A549 (cell line): ENCODE measurements at regions not wholly inside any gene's neighbourhood (a gene's known extent, or its start where the extent isn't known, plus 50 kb on each side); places are given as distances from the start of the nearest gene placed in this dataset.

ENCODE experiments used
- ATAC-seq, 2 experiments: fragments of 200-7000 bp in 1 of 2; fragments of >200 bp in 1 of 2; cut with Nextera tagmentation in 1 of 2; cut with Tn5 transposase in 1 of 2; 3 replicates each; pipeline versions ENCODE4 v1.8.0 to v1.9.1; 2018 to 2020; ENCODE audit warnings: mild to moderate bottlenecking in 1 of 2, moderate library complexity in 1 of 2
- CTCF ChIA-PET: fragments of 300-600 bp; sonication (Branson Sonifier 250); formaldehyde crosslinking; extraction: SDS; loops from one replicate; lab custom pipeline; 2021; ENCODE audit warnings: antibody characterized with exemption, inconsistent platforms; lab: Yijun Ruan, JAX
- POLR2A ChIA-PET: fragments of 350-600 bp; formaldehyde crosslinking; extraction: SDS; loops from one replicate; lab custom pipeline; 2021; ENCODE audit warnings: antibody characterized with exemption, inconsistent platforms; lab: Yijun Ruan, JAX
- DNase-seq, 2 experiments: peaks; one replicate each; pipeline versions ENCODE4 v3.0.0 to v3.0.0-alpha.2; 2011 to 2016; ENCODE audit warnings: low read depth in 1 of 2, low spot score in 1 of 2
- FAIRE-seq: peaks from 2 replicates; lab custom pipeline; 2011; peaks lifted over from hg19 to GRCh38; lab: Jason Lieb, UNC
- H3K27ac ChIP-seq, 2 experiments: fragments of >200 bp; sonication (Bioruptor Twin); formaldehyde crosslinking; 3 replicates each; pipeline ENCODE4 v1.5.1; 2016 to 2017
- H3K4me1 ChIP-seq: fragments of >200 bp; sonication (Bioruptor Twin); formaldehyde crosslinking; 3 replicates; pipeline ENCODE4 v1.6.1; 2016
- H3K4me2 ChIP-seq: fragments of >200 bp; sonication (Bioruptor Twin); formaldehyde crosslinking; 3 replicates; pipeline ENCODE4 v1.6.1; 2016
- H3K4me3 ChIP-seq: fragments of >200 bp; sonication (Bioruptor Twin); formaldehyde crosslinking; 3 replicates; pipeline ENCODE4 v1.5.1; 2016
- H3K9me3 ChIP-seq: fragments of >200 bp; sonication (Bioruptor Twin); formaldehyde crosslinking; 3 replicates; pipeline ENCODE4 v1.6.1; 2016
- CEBPB ChIP-seq, 2 experiments: fragments of >200 bp in 1 of 2; sonication (Bioruptor Twin) in 1 of 2; formaldehyde crosslinking in 1 of 2; IDR thresholded peaks; 2 replicates each; pipeline ENCODE4 v1.6.1; 2012 to 2016
- CHD4 ChIP-seq: fragments of 200-600 bp; sonication (generic); IDR thresholded peaks from 2 replicates; pipeline ENCODE4 v1.6.1; 2016; ENCODE audit warnings: antibody characterized with exemption, mild to moderate bottlenecking, borderline replicate concordance
- CTCF ChIP-seq: fragments of >200 bp; sonication (Bioruptor Twin); formaldehyde crosslinking; IDR thresholded peaks from 3 replicates; pipeline ENCODE4 v1.5.1; 2016
- EP300 ChIP-seq, 2 experiments: fragments of >200 bp; sonication (Bioruptor Twin); formaldehyde crosslinking; IDR thresholded peaks; 2 replicates in 1 of 2; 3 replicates in 1 of 2; pipeline ENCODE4 v1.6.1; 2016 to 2017
- FOSB ChIP-seq: fragments of 250-450 bp; sonication (Bioruptor Pico); IDR thresholded peaks from 2 replicates; pipeline ENCODE4 v1.5.0; 2020; ENCODE audit warnings: mild to moderate bottlenecking, moderate library complexity
- FOSL2 ChIP-seq, 2 experiments: fragments of 450-650 bp in 1 of 2; fragments of >200 bp in 1 of 2; sonication (Bioruptor Twin) in 1 of 2; formaldehyde crosslinking; IDR thresholded peaks; 2 replicates each; pipeline versions ENCODE4 v1.5.0 to v1.6.1; 2016 to 2020; ENCODE audit warnings: mild to moderate bottlenecking in 1 of 2, moderate library complexity in 1 of 2
- FOXS1 ChIP-seq: fragments of 250-450 bp; sonication (Bioruptor Pico); IDR thresholded peaks from 2 replicates; pipeline ENCODE4 v1.5.0; 2020; ENCODE audit warnings: mild to moderate bottlenecking, moderate library complexity
- HES2 ChIP-seq: fragments of >200 bp; sonication (Bioruptor Twin); formaldehyde crosslinking; IDR thresholded peaks from 2 replicates; pipeline ENCODE4 v1.6.1; 2016
- HMGXB4 ChIP-seq: fragments of 250-450 bp; sonication (Bioruptor Pico); IDR thresholded peaks from 2 replicates; pipeline ENCODE4 v1.5.0; 2021; ENCODE audit warnings: mild to moderate bottlenecking, moderate library complexity, borderline replicate concordance
- HOXA7 ChIP-seq: fragments of 250-450 bp; sonication (Bioruptor Pico); IDR thresholded peaks from 2 replicates; pipeline ENCODE4 v1.5.0; 2020; ENCODE audit warnings: mild to moderate bottlenecking, moderate library complexity
- MAX ChIP-seq: IDR thresholded peaks from 2 replicates; pipeline ENCODE4 v1.6.1; 2012
- NFE2L2 ChIP-seq: fragments of 150-350 bp; conservative IDR thresholded peaks from 2 replicates; pipeline ENCODE4 v1.6.1; 2014; ENCODE audit warnings: low read length
- NPAS2 ChIP-seq: fragments of 250-450 bp; sonication (Bioruptor Pico); IDR thresholded peaks from 2 replicates; pipeline ENCODE4 v1.8.0; 2022; ENCODE audit warnings: mild to moderate bottlenecking, moderate library complexity, borderline replicate concordance
- PHF8 ChIP-seq: fragments of 200-600 bp; sonication (generic); IDR thresholded peaks from 2 replicates; pipeline ENCODE4 v1.6.1; 2016; ENCODE audit warnings: low read depth, mild to moderate bottlenecking, antibody characterized with exemption, moderate library complexity, borderline replicate concordance
- POLR2AphosphoS2 ChIP-seq: conservative IDR thresholded peaks from 2 replicates; pipeline ENCODE4 v1.6.1; 2012; ENCODE audit warnings: low read length, improper control_type of control experiment, inconsistent platforms
- RAD21 ChIP-seq, 2 experiments: fragments of >200 bp in 1 of 2; sonication (Bioruptor Twin) in 1 of 2; formaldehyde crosslinking in 1 of 2; IDR thresholded peaks in 1 of 2; conservative IDR thresholded peaks in 1 of 2; 2 replicates in 1 of 2; 3 replicates in 1 of 2; pipeline ENCODE4 v1.6.1; 2012 to 2018; ENCODE audit warnings: inconsistent platforms in 1 of 2
- RFX5 ChIP-seq: fragments of 450-650 bp; IDR thresholded peaks from 2 replicates; pipeline ENCODE4 v1.7.1; 2014; ENCODE audit warnings: antibody characterized with exemption, mild to moderate bottlenecking, moderate library complexity
- USF2 ChIP-seq: fragments of 450-650 bp; IDR thresholded peaks from 2 replicates; pipeline ENCODE4 v1.6.1; 2014; ENCODE audit warnings: antibody characterized with exemption
- ZC3H11A ChIP-seq: fragments of 450-650 bp; IDR thresholded peaks from 2 replicates; pipeline ENCODE4 v1.6.1; 2014; ENCODE audit warnings: antibody characterized with exemption, mild to moderate bottlenecking
- ZFP36 ChIP-seq: fragments of 450-650 bp; IDR thresholded peaks from 2 replicates; pipeline ENCODE4 v1.6.1; 2014; ENCODE audit warnings: borderline replicate concordance; ENCODE audit not compliant: partially characterized antibody
- ZSCAN20 ChIP-seq: fragments of 250-450 bp; sonication (Bioruptor Pico); IDR thresholded peaks from 2 replicates; pipeline ENCODE4 v1.8.0; 2022; ENCODE audit warnings: mild to moderate bottlenecking, moderate library complexity
- WGBS: methylation state at CpG from one replicate; pipeline ENCODE4 v1.1.6; 2017; ENCODE audit errors: missing lambda C conversion rate; 5-methylcytosine and 5-hydroxymethylcytosine counted together

GRCh38 chr5:167351316-167351715, 940.1 kb upstream of the WWC1 start:
- 43% methylated on average over 4 of the region's 4 CpGs for WGBS
- Histone ChIP-seq H3K4me3 (no peak overlapping the region), H3K9me3 (no peaks in the 10 kb centered on the region), H3K4me1 (no peaks in the 10 kb centered on the region), H3K4me2 (no peak overlapping the region), H3K27ac (no peak overlapping the region)
- no peak for ATAC-seq
- TF ChIP-seq CEBPB (IDR thresholded peaks at IDR 0.05) (no peak), ZFP36 (no peak), CHD4 (no peak), EP300 (IDR thresholded peaks at IDR 0.05) (no peak)
- FAIRE-seq: no peak
- POLR2A ChIA-PET: no interaction called here
- CTCF ChIA-PET: no interaction called here
- no peak for DNase-seq

- Histone ChIP-seq H3K4me3 (no peak overlapping the region), H3K9me3 (no peaks in the 10 kb centered on the region), H3K4me2 (no peak overlapping the region), H3K4me1 (no peaks in the 10 kb centered on the region), H3K27ac (no peak overlapping the region)
- WGBS: 36% methylated on average over 10 of the region's 10 CpGs
- CTCF ChIA-PET: no interaction called here
- POLR2A ChIA-PET: no interaction called here
- TF ChIP-seq CTCF: no peak
- ATAC-seq (no peak), FAIRE-seq (no peak), DNase-seq (no peak)
Observed at GRCh38 chr5:167352801-167353200, 938.6 kb upstream of the WWC1 start.

GRCh38 chr5:167355346-167355745, 936.1 kb upstream of the WWC1 start:
- ChIA-PET CTCF (no interaction called here), POLR2A (no interaction called here)
- Histone ChIP-seq H3K4me2 (no peak overlapping the region), H3K4me3 (no peak overlapping the region), H3K9me3 (no peaks in the 10 kb centered on the region), H3K4me1 (no peaks in the 10 kb centered on the region), H3K27ac (no peak overlapping the region)
- FAIRE-seq (no peak), DNase-seq (no peak), ATAC-seq (no peak)
- 76% methylated on average over 5 of the region's 5 CpGs for WGBS
- TF ChIP-seq RFX5 (no peak), USF2 (no peak), HMGXB4 (CRISPR knock-in tag) (no peak), FOXS1 (CRISPR knock-in tag) (no peak), ZSCAN20 (CRISPR knock-in tag) (no peak), HOXA7 (no peak), CHD4 (no peak), FOSL2 (IDR thresholded peaks at IDR 0.05) (no peak), FOSL2 (CRISPR knock-in tag; IDR thresholded peaks at IDR 0.05) (no peak)

- no peak overlapping the region for H3K27ac ChIP-seq
- TF ChIP-seq NFE2L2: no peak
- TF ChIP-seq CEBPB (IDR thresholded peaks at IDR 0.05): no peak
- TF ChIP-seq CHD4: no peak
- no peak for TF ChIP-seq PHF8
- no peak for TF ChIP-seq MAX
- no peak for TF ChIP-seq CTCF
- no peak for TF ChIP-seq RAD21 (conservative IDR thresholded peaks at IDR 0.05 in 1 of 2, IDR thresholded peaks at IDR 0.05 in 1 of 2)
- TF ChIP-seq POLR2AphosphoS2: no peak
- TF ChIP-seq ZC3H11A: no peak
- no peak for TF ChIP-seq NPAS2 (CRISPR knock-in tag)
- TF ChIP-seq HES2: no peak
- no peak for TF ChIP-seq FOSB (CRISPR knock-in tag)
- TF ChIP-seq, all 56 proteins: peak for 0
- DNase-seq: no peak
- no peak overlapping the region for H3K4me2 ChIP-seq
- ChIA-PET CTCF (no interaction called here), POLR2A (no interaction called here)
- no peak for ATAC-seq
- H3K4me1 ChIP-seq: no peaks in the 10 kb centered on the region
- FAIRE-seq: no peak
- 58% methylated on average over 1 of the region's 1 CpG for WGBS
- H3K4me3 ChIP-seq: no peak overlapping the region
- H3K9me3 ChIP-seq: no peaks in the 10 kb centered on the region
Observed at GRCh38 chr5:167356374-167356773, 935.1 kb upstream of the WWC1 start.
